ENCODE measurements at regions not wholly inside any gene's neighbourhood (a gene's known extent, or its start where the extent isn't known, plus 50 kb on each side); places are given as distances from the start of the nearest gene placed in this dataset.

DNA sequence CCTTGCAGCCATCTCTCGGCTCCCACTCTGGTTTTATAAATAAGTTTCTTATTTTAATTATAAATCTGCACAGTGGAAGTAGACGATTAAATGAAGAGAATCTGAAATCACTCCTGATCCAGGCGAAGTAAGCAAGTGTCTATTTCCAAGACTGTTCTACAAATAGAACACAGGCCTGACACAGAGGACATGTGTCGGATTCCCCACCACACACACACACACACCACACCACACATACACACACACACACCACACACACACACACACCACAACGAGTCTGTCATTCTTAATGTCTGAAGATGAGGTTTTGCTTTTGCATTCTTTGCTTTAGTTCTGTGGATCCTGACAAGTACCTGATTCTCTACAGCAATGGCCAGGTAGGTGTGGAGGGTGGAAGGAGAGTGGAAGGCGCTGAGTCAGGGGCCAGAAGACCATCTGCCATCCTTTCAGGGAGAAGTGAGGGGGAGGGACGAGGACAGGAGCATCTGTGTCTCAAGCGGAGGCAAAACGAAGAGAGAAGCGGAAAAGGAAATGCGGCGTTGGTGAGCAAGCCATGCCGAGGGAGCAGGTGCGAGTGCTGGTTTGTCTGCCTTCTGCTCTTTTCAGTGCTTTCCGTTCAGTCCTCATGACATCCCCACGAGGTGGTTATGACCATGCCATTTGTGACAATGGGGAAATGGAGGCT lies 110.2 kb downstream of the TEX26 start:
- H3K36me3 Mint-ChIP-seq, result peaks cover 2% of the 10 kb centered on the region
- H3K27me3 Mint-ChIP-seq, result peaks cover 42% of the 10 kb centered on the region
- peak overlapping the region in 2 of 4 donors; percentile 7 to 18 for H3K4me3 Mint-ChIP-seq
- peaks cover 0 to 2% (median 0%) of the 10 kb centered on the region in 3 donors for H3K9me3 Mint-ChIP-seq
- peak overlapping the region in 1 of 3 donors; percentile 67 for H3K27ac Mint-ChIP-seq
- H3K4me1 Mint-ChIP-seq, result peaks cover 26 to 35% (median 30%) of the 10 kb centered on the region in 3 donors

DNA sequence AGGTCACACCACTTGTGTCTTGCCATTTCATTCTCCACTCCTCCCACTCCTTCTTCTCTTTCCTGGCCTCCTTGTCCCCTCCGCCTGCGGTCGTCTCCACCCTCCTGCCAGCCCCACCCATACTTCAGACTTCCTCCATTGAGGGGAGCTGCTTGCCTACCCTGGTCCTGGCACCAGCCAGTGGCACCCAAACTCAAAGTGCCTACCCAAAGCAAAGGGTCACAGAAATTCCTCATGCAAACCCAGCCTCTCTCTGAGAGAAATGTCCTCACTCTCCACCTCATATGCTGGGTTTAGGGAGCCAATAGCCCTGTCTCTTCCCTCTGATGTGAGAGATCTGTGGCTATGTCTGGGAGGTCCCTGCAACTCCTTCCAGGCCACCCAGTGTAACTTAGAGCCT lies 109.6 kb downstream of the TEX26 start:
- Mint-ChIP-seq H3K27ac (no peak overlapping the region), H3K4me1 (peaks cover 26 to 35% (median 30%) of the 10 kb centered on the region in 3 donors), H3K36me3 (peaks cover 2% of the 10 kb centered on the region), H3K9me3 (peaks cover 0 to 2% (median 0%) of the 10 kb centered on the region in 3 donors), H3K27me3 (peaks cover 42% of the 10 kb centered on the region), H3K4me3 (peak overlapping the region in 1 of 4 donors; percentile 40)

DNA sequence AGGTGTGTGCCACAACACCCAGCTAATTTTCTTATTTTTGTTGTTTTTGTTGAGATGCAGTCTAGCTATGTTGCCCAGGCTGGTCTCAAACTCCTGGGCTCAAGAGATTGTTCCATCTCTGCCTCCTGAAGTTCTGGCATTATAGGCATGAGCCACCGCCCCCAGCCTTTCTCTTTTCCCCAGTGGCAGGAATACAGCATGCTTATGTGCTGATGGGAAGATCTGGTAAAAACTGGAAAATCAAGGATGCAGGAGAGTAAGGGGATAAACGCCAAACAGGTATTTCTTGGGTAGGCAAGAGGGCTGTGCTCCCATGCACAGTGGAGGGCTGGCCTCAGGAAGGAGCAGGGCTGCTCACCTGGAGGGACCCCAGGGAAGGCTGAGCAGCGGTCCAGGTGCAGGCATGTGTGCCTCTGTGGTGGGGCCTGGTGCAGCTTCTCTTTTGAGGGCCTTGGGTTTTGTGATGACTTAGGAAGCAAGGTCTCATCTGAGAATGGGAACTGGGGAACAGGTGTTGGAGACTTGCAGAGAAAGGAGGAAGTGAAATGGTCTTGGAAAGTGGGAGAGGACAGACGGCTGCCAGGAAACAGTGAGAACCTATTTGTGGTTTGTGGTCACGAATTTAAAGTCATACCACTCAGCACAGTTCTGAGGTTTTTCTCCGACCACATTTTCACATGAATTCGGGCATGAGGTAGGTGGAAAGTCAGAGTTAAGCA lies 106.5 kb downstream of the TEX26 start:
- peaks cover 22 to 28% (median 25%) of the 10 kb centered on the region in 3 donors for H3K4me1 Mint-ChIP-seq
- H3K4me3 Mint-ChIP-seq, result peak overlapping the region in 3 of 4 donors; percentile 22 to 81 (median 81)
- peak overlapping the region in 1 of 3 donors; percentile 59 for H3K27ac Mint-ChIP-seq
- H3K27me3 Mint-ChIP-seq, result peaks cover 38% of the 10 kb centered on the region
- H3K9me3 Mint-ChIP-seq, result peaks cover 0 to 3% (median 0%) of the 10 kb centered on the region in 3 donors
- no peaks in the 10 kb centered on the region for H3K36me3 Mint-ChIP-seq

DNA sequence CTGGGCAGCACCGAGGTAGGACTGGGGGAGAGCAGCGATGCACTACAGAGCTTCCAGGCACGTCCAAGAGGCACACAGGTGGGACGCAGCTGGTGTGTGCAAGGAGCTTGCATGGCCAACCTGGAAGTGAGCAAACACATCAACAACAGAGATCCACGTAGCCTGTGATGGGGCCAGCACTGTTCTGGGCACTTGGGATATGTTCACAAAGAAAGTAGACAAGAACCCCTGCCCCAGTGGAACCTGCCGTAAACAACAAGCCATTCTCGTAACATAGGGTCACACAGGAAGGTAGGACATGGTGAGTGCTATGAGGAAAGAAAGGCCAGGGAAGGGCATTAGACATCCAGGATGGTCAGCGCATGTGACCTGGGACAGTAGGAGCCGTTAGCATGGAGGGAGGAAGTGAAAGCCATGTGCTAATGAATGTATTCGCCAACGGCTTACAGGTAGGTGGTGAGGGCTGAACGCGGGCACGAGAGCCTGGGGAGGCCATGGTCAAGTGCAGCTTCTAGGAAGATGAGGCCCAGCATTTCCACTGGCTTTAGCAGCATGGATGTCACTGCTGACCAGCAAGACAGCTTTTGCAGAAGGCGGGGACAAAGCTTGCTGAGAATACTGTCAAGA lies 105.5 kb downstream of the TEX26 start:
- Mint-ChIP-seq H3K36me3 (no peaks in the 10 kb centered on the region), H3K4me1 (peaks cover 20 to 25% (median 22%) of the 10 kb centered on the region in 3 donors), H3K4me3 (peak overlapping the region in 1 of 4 donors; percentile 60), H3K27ac (peak overlapping the region in 1 of 3 donors; percentile 2), H3K9me3 (peaks cover 0 to 3% (median 0%) of the 10 kb centered on the region in 3 donors), H3K27me3 (peaks cover 30% of the 10 kb centered on the region)

DNA sequence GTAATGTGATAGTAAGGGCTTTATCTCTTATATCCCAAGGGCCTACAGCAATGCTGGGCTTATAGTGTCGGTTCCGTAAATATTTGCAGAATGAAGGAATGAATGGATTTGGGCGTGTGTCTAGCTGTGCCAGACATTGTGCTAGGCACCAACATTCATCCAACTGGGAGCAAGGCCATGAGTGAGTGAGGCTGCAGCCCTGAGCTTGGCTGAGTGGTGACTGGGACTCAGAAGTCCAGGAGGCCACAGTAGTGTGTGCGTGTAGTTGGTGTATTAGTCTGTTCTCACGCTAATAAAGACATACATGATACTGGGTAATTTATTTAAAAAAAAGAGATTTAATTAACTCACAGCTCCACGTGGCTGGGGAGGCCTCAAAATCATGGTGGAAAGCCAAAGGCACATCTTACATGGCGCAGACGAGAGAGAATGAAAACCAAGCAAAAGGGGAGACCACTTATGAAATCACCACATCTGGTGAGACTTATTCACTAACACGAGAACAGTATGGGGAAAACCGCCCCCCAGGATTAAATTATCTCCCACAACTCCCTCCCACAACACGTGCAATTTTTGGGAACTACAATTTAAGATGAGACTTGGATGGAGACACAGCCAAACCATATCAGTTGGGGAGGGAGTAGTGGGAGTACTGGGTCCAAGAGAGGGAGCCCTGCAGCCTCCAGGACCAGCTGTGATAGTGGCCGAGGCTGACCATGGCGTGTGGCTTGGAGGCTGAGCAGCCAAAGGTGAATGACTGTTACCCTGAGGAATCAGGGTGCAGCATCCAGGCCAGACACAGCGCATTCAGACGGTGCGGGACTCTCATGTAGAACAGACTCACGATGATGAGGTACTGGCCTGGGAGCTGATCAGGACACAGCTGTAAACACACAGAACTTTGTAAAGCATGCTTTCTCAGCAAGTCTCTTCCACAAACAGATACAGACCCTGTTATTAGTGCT lies 104.6 kb downstream of the TEX26 start:
- Mint-ChIP-seq H3K27me3 (peaks cover 27% of the 10 kb centered on the region), H3K4me3 (peak overlapping the region in 1 of 4 donors; percentile 26), H3K36me3 (no peaks in the 10 kb centered on the region), H3K9me3 (peaks cover 0 to 1% (median 0%) of the 10 kb centered on the region in 3 donors), H3K4me1 (peaks cover 17 to 22% (median 17%) of the 10 kb centered on the region in 3 donors), H3K27ac (no peak overlapping the region)

DNA sequence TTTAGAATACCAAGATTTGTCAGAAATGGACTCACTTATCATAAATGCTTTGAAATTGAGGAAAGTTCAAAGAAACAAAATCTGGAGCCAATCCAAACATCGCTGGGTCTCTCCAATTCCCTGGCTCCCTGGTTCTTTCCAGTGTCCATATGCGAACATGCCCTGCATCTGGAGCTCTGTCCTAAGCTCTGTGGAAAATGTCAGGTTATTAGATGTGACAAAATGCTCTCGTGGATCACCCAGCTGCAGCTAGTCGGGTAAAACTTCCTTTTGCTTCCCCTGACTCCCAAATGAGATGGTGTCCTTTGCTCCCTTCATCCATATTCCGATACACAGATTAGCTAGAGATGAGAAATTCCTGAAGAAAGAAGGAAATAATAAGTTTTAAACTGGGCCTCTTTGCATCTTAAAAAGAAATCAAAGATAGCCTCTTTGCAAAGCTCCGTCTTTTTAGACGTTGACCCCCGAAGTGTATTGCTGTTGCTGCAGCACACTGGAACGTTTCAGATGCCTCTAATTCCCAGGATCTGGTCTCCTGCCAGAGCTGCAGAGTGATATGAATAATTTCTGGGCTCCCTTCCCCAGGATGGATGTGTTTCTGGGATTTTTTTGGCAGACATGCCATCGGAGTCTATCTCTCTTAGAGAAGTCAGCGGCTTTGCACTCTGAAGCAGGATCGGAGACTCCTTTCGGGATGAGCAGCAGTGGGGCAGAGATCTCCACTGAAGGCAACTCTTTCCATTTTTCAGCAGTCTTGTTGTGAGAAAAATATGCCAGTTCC lies 102.9 kb downstream of the TEX26 start:
- Mint-ChIP-seq H3K4me1 (peaks cover 15 to 21% (median 17%) of the 10 kb centered on the region in 3 donors), H3K4me3 (no peak overlapping the region), H3K27ac (no peak overlapping the region), H3K9me3 (peaks cover 0 to 1% (median 0%) of the 10 kb centered on the region in 3 donors), H3K27me3 (peaks cover 22% of the 10 kb centered on the region), H3K36me3 (no peaks in the 10 kb centered on the region)

DNA sequence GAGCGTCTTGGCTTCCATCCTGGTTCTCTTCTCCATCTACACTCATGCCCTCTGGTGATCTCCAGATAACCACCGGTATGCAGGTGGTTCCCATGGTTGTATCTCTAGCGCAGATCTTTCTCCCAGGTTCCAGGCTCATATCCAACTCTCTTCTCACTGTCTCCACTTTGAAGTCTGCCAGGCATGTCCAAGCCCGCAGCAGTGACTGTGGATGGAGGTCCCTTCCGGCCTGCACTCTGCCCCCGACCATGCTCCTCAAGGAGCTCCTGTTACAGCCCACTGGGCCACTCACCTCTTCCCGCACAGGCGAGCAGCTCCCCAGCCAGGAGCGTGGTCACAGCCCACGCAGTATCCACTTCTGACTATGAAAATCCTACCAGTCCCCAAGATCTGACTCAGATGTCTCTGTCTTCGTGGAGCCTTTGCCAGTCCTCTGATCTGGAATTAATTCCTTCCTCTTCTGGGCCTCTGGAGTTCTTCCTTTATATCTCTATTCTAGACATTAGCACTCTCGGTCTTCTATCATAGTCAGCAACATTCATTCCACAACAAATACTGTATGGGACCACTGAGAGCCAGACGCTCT lies 100.2 kb downstream of the TEX26 start:
- peak overlapping the region in 1 of 3 donors; percentile 7 for H3K27ac Mint-ChIP-seq
- peaks cover 0 to 1% (median 0%) of the 10 kb centered on the region in 3 donors for H3K9me3 Mint-ChIP-seq
- H3K4me1 Mint-ChIP-seq, result no peaks in the 10 kb centered on the region
- peaks cover 2% of the 10 kb centered on the region for H3K36me3 Mint-ChIP-seq
- H3K4me3 Mint-ChIP-seq, result no peak overlapping the region
- peaks cover 12% of the 10 kb centered on the region for H3K27me3 Mint-ChIP-seq

DNA sequence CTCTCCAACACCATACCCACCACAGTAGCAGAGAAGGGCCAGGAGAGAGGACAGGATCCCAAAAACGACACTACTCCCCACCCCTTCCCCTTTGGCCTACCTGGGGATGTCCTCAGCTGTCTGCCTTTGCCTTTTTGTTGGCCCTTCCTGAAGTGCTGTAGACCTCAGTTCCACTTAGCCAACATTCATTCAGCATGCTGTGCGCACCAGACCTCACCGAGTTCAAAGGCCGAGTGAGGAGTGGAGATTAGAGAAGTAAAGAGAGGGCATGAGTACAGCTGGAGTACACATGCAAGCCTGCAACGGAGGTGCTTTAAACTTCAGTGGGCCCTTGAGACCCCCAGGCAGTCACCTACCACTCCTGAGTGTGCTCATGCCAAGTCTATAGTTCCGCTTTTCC lies 99.0 kb downstream of the TEX26 start:
- no peak overlapping the region for H3K27ac Mint-ChIP-seq
- no peaks in the 10 kb centered on the region for H3K4me1 Mint-ChIP-seq
- no peak overlapping the region for H3K4me3 Mint-ChIP-seq
- H3K9me3 Mint-ChIP-seq, result peaks cover 0 to 1% (median 0%) of the 10 kb centered on the region in 3 donors
- peaks cover 2% of the 10 kb centered on the region for H3K36me3 Mint-ChIP-seq
- H3K27me3 Mint-ChIP-seq, result peaks cover 12% of the 10 kb centered on the region

DNA sequence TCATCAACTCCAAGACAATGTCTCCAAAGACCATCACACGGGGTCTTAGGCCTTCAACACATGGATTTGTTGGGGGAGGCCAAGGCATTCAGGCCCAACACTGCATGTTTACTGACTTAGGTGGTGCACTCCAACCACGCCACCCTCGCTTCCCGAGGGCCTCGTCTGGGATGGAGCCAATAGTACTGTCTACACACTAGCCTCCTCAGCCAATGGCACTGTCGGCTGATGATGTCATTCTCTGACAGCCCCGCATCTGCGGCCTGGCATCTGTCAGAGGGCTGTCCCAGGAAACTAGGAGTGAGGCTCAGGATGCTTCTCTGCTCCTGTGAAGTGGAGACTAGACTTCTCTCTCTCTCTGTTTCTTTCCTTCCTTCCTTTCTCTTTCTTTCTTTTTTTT lies 96.6 kb downstream of the TEX26 start:
- no peak overlapping the region for H3K4me3 Mint-ChIP-seq
- no peaks in the 10 kb centered on the region for H3K9me3 Mint-ChIP-seq
- peaks cover 2% of the 10 kb centered on the region for H3K36me3 Mint-ChIP-seq
- H3K4me1 Mint-ChIP-seq, result no peaks in the 10 kb centered on the region
- no peak overlapping the region for H3K27ac Mint-ChIP-seq
- peaks cover 10% of the 10 kb centered on the region for H3K27me3 Mint-ChIP-seq

DNA sequence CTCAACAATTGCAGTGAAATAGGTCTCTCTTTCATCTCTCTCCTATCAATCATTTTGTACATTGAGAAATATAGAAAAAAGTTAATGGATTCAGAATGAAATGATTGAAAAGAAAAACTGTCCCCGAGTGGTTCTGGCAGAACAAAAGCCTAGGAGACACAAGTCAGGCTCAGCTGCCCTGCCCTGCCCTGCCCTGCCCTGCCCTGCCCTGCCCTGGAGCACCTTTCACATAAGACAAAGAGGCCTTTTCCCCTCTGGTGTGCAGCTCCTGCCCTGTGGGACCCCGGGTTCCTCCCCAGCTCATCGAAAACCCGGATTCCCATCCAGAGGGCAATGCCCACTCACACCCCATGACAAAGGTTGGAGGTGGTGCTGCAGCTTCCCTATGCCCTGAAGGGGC lies 94.7 kb downstream of the TEX26 start:
- peaks cover 2% of the 10 kb centered on the region for H3K36me3 Mint-ChIP-seq

More for the DNA sequence above, 94.7 kb downstream of the TEX26 start:
- Mint-ChIP-seq H3K4me3 (no peak overlapping the region), H3K9me3 (no peaks in the 10 kb centered on the region), H3K4me1 (no peaks in the 10 kb centered on the region), H3K27ac (no peak overlapping the region), H3K27me3 (peaks cover 10% of the 10 kb centered on the region)

All from IgD-negative memory B cell (primary cell).